D341Med (cell line): ENCODE measurements at regions not wholly inside any gene's neighbourhood (a gene's known extent, or its start where the extent isn't known, plus 50 kb on each side); places are given as distances from the start of the nearest gene placed in this dataset.

Source experiments
- DNase-seq: peaks from one replicate; pipeline ENCODE4 v3.0.0; 2012; ENCODE audit warnings: low spot score

DNA sequence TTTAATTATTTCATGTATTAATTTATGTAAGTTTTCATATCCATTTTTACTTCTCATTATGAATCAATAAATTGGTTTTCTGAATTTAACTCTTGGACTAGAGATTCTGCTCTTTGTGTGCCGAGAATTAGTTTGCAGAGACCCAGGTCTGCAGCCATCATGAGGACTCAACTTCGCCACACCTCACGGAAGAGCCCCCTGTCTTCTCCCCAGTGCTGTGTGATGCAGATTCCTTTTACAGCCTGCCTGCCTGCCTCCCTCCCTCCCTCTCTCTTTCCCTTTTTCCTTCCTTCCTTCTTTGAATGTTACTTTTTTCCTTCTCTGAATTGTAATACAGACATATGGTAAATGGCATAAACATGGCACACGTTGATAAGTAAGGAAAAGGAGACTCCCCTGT, 947.7 kb downstream of the TBC1D22A start:
- DNase-seq: no peak

DNA sequence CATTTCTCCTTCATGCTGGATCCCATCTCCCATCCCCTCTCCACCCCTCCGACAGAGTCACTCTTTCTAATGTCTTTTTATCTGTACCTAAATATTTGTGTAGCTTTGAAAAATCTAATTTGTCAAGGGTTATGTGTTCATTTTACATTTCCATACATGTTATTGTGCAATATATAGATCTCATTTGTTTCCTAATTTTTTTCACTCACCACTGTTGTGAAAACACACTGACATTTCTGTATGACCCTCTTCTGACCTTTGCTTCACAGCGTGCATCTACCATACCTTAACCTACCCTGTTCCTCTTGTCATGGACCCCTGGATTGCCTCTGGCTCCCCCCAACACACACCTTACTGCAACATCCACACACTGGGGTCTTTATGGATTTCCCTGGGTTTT, 942.9 kb downstream of the TBC1D22A start:
- no peak for DNase-seq

- no peak for DNase-seq
These were observed 936.5 kb downstream of the TBC1D22A start for GRCh38 chr22:47698906-47699305.

- DNase-seq: no peak
These were observed 935.4 kb downstream of the TBC1D22A start for GRCh38 chr22:47697861-47698260.

GRCh38 chr22:47696776-47697175, 934.3 kb downstream of the TBC1D22A start:
- DNase-seq: no peak

DNA sequence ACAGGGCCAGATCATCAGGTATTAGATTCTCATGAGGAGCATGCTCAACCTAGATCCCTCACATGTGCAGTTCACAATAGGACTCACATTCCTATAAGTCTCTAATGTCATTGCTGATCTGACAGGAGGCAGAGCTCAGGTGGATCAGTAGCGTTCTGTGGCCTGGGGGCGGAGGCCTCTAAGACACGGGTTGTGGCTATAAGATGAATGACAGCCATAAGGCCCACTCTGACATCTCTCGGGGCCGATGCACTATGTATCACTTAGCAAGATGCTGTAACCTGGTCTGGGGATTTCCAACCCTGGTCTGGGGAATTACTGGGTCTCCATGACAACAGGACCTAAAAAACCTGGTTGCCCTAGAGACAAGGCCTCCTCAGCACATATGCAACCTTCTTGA, 932.7 kb downstream of the TBC1D22A start:
- DNase-seq: no peak

DNA sequence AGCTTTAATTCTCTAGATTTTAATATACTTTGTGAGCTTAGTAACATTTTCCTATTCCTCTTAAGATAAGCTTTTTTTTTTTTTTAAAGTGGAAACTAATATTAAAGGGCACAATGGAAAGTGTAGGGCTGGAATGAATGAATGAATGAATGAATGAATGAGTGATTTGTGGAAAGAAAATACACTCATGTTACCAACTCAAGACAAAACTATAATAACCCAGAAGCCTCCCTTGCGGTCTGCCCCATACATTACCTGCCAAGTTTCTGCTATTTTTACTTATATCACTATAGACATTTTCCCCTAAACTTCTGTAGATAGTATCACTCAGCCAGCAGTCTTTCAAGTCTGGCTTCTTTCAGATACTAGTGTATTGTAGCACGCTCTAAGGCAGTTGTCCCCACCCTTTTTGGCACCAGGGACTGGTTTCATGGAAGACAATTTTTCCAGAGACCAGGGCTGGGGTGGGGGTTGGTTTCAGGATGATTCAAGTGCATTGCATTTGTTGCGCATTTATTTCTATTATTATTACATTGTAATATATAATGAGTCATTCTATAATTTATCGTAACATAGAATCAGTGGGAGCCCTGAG, 932.2 kb downstream of the TBC1D22A start:
- DNase-seq: no peak

- DNase-seq: no peak
These were observed 931.2 kb downstream of the TBC1D22A start for GRCh38 chr22:47693606-47694005.

- DNase-seq: no peak
These were observed 930.4 kb downstream of the TBC1D22A start for GRCh38 chr22:47692811-47693210.

- no peak for DNase-seq
These were observed 928.9 kb downstream of the TBC1D22A start for GRCh38 chr22:47691152-47691895.

GRCh38 chr22:47690586-47690985, 928.1 kb downstream of the TBC1D22A start:
- no peak for DNase-seq

- DNase-seq: no peak
These were observed 927.7 kb downstream of the TBC1D22A start for GRCh38 chr22:47690166-47690565.

DNA sequence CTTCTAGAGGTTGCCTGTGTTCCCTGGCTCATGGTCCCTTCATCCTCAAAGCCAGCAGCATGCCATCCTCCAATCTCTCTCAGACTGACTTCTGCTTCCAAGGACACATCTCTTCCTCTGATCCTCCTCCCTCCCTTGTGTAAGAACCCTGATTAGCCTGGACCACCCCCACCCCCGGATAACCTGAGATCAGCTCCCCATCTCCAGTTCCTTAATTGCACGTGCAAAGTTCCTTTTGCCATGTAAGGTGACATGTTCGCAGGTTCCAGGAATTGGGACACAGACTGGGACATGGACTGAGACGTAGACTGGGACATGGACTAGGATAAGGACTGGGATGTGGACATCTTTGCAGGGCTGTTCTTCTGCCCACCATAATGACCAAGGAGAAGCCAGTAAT, 925.3 kb downstream of the TBC1D22A start:
- no peak for DNase-seq

DNA sequence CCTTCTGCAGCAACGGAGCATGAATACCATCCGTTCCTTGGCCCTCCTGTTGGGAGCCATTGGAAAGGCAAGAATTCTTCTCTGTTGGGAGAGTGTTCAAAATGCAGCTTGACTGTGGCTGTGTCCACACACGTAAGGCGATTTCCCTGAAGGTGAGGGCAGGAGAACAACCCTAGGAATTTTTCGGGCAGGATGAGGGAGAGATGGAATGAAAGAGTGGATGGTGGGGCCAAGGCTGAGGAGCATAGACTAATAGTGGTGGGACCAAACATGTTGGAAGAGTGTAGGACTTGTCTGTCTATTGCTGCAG, 924.9 kb downstream of the TBC1D22A start:
- DNase-seq: no peak

DNA sequence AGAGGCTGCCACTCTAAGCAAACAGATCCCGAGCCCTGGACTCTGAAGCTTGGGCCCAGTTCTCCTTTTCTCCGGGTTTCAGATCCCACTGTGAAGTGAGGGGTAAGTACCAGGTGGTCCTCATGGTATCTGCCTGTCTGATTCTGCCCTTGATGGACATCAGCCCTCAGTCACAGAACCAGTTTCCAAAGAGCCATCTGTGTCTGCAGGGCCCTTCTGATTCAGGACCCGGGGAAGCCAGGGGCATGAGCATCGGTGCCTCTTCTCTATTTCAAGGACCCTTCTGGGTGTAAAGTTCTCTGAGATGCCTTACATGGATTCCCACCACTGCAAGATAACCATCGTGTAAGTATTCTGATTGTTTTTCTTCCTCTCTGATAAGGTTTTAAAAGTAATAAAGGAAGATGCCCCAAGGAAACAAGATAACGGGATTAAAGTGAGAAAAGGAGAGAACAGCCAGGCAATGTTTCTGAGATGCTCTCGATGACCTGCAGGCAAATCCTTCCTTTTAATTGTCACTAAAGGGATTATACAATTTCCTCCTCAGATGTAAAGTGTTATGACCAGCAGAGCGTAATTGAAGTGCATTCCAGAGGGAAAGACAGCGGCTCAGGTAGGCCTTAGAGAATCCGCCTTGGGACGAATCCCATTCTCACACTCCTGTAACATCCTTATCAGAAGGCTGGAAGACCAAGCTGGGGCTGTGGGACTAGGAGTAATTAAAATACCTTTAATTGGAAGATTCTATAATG, 924.3 kb downstream of the TBC1D22A start:
- DNase-seq: no peak

DNA sequence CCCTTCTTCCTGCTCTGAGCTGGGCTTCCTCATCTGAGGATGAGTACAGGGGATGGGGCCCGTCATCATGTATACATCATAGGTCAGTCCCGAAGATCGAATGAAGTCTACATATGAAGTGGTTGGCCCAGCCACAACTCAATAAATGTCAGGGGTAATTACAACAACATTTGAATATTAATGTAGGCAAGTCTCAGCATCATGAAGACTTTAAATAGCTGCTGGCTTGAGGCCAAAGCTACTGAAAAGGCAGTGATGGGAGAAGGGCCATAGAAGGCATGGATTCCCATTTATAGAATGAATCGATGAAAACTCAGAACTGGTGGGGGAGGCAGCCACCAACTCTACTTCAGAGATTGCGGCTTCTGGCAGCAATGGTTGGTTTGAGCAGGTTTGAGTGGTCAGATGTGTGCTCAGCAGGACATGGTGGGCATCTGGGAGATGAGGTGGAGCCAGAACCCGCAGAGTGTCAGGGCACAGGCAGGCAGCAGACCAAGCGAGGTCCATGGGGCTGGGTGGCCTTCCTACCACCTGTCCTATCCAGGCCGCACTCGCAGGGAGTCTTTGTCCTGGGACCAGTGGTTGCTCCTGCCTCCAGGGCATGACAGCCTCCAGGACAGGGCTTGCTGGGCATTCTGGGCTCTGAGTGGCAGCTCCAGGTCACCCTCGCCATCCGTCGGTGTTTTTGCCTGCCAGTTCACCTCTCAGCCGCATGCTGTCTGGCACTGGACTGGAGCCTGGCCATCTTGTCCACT, 919.1 kb downstream of the TBC1D22A start:
- no peak for DNase-seq

DNA sequence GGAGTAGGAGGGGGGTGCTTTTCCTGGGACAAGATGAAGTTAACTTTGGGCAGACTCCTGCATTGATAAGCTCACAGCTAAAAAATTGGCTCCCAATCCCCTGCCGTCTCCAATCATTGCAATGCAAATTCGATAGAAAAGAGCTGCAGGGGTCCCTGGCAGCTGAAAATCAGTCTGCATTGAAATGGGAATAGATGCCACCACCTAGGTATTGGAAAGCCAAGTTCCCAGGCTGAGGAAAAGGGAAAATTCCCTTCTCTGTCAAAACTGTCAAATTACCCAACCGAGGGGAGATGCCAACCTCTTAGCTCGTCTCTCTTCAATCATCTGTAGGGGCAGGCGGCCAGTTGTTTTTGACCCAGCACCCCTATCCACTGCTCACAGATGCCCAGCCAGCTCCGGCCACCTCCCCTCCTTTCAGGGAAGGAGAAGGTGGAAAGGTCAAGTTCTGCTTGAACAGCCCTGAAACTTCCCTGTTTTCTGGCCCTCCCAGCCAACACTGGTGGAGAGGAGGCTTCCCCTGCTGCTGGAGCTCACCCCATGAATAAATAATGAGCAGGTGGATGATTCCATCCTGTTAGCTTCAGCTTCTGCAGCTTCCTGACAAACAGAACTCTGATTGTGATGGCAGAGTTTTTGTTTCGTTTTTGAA, 916.3 kb downstream of the TBC1D22A start:
- no peak for DNase-seq

- no peak for DNase-seq
These were observed 915.6 kb downstream of the TBC1D22A start for GRCh38 chr22:47678048-47678447.

GRCh38 chr22:47676685-47677084, 914.2 kb downstream of the TBC1D22A start:
- DNase-seq: no peak

DNA sequence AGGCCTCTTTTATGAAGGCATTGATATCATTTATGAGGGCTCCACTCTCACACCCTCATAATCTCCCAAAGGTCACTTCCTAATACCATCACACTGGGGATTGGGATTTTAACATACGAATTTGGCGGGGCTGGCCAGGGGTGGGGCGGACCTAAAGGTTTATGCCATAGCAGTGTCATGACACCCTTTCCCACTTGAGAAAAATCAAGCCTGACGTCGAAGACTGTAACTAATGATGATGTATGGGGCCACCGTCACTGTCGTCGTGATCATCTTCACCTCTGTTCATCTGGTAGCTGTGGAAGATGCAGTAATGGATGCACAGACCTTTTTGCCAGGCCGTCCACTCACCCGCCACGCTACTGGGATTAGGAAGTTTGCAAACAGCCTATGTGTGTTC, 912.1 kb downstream of the TBC1D22A start:
- no peak for DNase-seq

DNA sequence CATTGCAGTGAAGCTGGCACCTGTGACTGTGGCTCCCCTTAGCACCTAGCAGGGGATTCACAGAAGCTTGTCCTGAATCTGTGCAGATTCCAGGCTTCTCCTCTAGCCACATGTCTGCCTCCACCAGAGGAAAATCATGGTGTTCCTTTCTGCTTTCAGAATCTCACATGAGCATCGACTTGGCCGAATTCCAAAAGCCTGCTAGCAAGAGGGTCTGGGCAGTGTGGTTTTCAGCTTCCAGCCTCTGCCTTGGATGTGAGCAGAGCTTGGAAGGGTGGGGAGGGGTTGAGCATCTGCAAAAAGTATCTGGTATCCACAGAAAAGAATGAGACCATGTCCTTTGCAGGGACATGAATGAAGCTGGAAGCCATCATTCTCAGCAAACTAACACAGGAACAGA, 911.1 kb downstream of the TBC1D22A start:
- DNase-seq: no peak

GRCh38 chr22:47672526-47672925, 910.1 kb downstream of the TBC1D22A start:
- DNase-seq: no peak
